GM18861 (cell line): ENCODE measurements at regions not wholly inside any gene's neighbourhood (a gene's known extent, or its start where the extent isn't known, plus 50 kb on each side); places are given as distances from the start of the nearest gene placed in this dataset.

Experiments used
- ATAC-seq: cut with Tn5 transposase; IDR thresholded peaks from one replicate; pipeline ENCODE4 v1.9.1; 2021; ENCODE audit not compliant: unreplicated experiment

DNA sequence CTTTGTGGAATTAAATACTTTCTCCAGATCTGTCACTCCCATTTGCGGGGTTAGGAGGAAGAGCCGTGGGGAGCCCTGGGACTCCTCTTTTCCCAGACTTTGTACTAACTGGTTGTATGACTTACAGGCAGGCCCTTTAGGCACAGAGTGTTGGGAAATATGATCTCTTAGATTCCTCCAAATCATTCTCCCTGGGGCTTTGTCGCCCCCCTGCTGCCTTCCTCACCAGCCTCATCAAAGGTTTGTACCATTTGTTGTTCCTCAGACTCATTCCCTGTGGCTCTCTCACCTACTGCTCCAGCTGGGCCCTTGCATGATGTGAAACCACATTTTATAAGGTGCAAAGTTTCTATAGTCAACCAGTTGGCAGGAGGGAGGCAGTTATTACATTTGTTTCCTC, 56.4 kb downstream of the CRYGS start:
- no peak for ATAC-seq

DNA sequence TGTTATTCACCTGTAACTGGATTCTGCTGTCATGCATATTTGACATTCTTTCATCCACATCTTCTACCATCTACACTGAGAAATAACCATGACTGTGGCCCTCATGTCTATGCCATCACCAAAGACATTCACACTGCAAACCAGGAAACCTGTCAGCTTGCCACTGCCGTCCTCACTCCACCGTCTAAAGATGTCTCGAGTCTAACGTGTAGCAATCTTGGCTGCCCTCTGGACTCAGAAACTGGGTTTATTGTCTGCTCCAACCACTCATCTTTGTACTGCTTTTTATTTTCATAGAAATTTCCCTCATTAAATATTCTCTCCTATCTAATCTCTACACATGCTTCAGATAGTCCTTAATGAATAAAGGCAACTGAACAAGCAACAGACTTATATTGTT, 57.1 kb downstream of the CRYGS start:
- no peak for ATAC-seq

DNA sequence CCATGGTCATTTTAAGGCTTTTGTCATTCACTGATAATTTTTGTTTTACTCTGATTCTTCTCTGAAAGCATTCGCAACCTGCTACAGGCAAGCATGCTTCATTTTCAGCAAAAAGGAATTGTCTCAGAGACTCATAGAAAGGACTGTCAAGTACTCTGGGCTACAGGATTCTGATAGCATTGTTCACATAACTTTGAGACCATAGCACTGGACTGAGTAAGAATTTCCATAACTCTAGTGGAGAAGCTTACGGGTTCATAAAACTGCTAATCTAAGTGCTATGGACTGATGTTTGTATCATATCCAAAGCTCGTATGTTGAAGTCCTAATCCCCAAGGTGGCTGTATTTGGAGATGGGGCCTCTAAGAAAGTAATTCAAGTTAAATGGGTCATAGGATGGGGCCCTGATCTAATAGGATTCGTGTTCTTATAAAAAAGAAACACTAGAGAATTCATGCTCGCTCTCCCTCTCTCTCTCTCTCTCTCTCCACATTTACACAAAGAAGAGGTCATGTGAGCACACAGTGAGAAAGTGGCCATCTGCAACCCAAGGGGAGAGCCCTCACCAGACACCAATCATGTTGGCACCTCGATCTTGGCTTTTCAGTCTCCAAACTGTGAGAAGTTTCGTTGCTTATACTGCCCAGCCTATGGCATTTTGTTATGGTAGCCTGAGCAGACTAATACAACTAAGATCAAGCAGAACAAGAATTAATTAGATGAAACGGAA, 60.4 kb downstream of the CRYGS start:
- ATAC-seq, result no peak

DNA sequence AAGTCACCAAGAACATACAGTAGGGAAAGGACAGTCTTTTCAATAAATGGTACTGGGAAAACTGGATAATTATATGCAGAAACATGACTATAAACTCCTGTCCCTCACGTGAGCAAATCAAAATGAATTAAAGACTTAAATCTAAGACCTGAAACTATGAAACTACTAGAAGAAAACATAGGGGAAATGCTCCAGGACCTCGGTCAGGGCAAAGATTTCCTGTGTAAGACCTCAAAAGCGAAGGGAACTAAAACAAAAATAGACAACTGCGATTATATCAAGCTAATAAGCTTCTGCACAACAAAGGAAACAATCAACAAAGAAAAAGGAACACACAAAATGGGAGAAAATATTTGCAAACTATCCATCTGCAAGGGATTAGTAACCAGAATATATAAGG, 62.7 kb downstream of the CRYGS start:
- no peak for ATAC-seq

DNA sequence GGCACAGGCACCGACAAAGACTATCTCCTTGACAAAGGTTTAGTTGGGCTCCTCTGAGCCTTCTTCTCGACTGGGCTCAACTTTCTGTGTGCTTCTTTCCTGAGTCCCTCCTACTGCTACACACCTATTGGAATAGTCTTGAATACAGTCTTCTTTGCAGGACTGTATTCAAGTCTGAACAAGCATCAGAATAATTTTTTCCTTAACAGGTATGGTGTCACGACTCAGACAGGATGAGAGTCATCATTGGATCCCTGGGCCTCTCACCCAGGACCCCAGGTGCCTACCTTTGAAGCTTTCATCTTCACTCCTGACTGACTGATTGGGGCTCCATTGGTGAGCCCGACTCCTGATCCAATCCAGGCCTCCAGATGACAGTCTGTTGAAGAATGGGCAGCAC, 66.3 kb downstream of the CRYGS start:
- ATAC-seq, result no peak

DNA sequence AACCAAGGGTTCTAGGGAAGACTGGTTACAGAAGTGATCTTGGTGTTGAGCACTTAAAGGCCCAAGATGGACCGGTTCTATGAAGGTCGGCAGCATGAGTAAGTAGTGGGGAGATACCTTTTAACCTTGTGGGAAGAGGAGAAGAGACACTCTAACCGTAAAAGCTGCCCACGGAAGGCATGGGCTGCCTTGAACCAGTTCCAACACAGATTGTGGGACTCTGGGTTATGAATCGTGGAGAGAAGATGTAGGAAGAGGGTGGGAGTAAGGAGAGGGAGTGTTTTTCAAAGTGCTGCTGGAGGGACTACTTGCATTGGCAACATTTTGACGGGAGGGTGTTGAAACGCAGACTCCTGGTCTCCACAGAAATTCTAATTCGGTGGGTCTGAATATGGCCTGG, 67.1 kb downstream of the CRYGS start:
- ATAC-seq, result no peak

DNA sequence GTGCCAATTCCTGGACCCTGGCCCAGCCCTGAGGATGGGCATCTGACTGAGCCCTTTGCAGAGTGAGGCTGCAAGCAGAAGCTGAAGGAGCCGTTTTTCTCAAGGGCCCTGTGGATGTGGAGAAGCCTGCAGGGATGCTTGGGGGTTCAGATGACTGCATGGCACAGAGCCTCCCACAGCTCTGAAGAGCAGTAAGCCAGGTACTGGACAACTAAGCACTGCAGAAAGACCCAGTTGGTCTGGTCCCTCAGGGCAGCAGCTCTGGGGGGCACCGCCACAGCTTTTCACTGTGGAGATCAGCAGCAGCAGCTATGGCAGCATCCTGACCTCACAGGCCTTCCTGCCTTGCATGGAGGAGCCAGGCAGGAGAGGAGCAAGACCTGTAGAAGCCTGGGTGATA, 67.6 kb downstream of the CRYGS start:
- ATAC-seq, result no peak

DNA sequence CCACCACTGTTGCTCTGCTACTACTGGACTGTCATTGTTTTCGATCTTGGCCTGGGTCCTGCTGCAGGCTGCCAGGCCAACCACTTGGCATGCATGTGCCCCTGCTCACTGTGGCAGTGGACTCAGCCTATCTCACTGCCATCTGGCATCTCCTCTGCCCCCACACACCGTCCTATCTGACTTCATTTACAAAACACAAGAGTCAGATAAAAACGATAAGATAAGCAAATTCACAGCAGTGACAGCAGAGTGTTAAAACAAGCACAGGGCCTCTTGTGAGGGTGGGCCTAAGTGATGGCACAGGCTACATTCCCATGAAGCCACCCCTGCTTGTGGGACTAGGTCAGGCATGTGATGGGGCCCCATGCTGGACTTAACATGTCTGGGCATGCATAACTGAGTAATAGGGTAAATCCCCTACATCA, 68.1 kb downstream of the CRYGS start:
- no peak for ATAC-seq

DNA sequence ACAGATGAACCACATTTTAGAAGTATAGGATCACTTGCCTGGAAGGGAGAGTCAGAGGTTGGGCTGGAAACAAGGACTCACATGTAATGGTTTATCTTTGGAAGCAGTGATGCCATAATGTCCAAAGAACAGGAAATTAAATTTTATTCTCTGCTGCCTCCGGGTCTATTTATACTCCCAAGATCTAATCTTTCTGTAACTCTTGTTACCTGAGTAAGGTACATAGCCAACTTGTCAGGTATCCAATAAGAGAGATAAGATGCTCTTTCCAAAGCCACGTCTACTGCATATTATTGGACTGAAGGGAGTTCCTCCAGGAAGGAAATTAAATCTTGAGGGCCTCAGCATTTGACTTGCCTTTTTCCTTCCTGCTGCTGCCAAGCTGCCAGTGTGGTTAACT, 71.0 kb downstream of the CRYGS start:
- no peak for ATAC-seq

DNA sequence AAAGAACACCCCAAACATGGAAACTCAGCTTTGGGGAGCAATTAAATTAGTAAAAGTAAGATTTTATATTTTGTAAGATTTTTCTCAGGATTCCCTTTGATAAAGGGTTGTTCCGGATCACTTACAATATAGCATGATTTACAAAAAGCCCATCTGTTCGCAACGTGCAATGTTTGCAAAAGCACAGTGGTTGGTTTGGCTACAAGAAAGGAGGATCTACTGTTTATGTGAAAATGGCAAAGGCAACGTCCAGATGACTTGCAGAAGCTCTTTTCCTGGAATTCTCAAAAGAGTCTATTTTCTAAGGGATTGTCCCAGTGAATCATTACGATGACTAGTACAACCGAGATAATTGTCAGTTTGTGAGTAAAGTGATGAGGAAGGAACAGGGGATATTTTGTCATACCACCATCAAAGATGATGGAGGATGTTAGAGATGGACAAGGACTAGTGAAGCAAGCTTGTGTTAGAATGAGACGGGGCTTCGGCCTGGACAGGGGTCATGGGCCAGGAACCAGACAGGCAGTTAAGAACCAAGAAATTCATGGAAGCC, 71.6 kb downstream of the CRYGS start:
- ATAC-seq, result no peak

DNA sequence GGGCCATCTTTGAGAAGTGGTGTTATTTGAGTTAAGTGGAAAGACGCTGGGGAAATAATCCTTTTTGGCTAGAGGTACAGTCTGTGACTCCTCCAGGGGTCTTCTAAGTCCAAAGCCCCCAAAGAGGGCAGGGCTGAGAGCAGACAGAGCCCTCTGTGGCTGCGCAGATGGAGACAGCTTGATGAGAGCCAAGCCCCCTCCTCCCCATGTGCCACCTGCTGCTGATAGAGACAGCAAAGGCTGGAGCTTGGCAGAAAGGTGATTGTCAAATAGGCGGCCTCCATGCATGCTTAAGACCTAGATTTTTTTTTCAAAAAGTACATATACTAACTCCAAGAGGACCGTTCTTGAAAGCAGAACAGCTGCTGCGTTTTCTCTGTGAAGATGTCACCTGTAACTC, 72.4 kb downstream of the CRYGS start:
- ATAC-seq, result no peak

DNA sequence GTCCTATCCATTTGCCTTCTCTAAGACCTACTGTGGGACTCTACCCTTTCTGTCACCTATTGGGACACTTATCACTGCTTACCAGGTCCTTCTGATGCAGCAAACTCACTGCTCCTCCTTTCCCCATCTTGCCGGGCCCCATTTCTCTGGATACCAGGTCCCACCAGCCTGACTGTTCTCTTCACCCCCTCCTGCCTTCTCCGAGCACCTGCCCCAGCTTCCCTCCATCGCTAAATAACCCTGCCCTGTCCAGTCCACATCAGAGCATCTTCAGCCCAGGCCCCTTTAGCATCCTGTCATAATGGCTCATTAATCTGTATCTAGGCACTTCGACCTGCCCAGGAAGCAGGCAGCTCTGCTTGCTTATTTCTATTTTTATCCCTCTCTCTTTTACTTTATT, 74.7 kb downstream of the CRYGS start:
- ATAC-seq, result no peak

DNA sequence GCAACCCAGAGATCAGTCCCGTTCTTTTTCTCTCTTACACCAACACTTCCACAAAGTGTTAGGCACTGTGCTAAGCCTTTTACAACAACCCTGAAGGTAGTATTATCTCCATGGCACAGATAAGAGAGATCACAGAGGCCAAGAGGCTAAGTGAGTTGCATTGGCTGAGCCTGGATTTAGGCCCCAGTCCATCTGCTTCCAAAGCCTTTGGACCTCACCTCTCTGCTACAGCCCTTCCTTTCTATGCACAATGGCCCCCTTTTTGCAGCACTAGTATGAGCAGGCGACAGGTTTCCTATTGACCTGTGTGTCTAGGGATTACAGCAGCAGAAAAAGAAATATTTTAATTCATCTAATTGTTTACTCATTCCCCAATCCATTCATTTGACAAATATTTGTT, 76.2 kb downstream of the CRYGS start:
- ATAC-seq, result no peak

DNA sequence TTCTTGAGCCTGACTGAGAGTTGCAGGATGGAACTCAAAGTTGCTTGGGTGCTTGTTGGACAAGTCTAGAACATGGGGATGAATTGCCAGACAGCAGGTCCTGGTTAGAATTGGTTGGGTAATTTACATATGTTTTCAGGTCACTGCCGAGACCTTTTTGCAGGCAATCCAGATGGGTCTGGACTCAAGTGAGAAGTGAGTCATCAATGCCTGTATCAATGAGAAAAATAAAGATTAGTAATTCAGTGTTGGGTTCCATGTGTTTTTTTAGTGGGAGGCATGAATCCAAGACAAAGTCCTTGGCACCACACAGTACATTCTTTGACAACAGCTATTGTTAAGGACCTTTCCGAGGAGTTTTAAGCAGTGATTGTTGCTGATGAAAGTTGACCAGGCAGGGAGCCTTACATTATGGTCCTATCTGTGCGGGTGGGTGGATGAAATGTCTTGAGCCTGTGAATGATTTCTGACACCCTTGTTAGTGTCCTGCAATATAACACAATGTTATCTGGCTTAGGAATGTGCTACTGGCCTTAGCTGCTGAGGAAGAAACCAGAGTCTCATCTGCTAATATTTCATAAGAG, 77.7 kb downstream of the CRYGS start:
- no peak for ATAC-seq

DNA sequence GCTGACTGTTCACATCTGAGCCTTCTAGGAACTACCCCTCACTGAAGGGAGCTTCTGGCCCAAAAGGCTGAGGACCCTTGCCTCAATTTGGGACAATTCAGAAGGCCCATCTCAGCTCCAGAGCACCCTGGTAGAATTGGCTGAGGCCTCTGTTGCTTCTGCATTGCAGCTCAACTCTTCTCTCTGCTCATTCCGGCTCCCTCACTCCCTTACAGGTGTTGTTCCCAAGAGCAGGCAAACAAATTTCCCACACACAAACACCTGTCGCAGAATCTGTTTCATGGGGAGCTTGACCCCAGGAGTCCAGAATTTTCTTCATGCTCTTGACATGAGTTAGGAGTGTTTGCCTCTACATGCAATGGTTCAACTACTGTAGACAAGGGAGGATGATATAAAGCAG, 78.7 kb downstream of the CRYGS start:
- ATAC-seq, result no peak

DNA sequence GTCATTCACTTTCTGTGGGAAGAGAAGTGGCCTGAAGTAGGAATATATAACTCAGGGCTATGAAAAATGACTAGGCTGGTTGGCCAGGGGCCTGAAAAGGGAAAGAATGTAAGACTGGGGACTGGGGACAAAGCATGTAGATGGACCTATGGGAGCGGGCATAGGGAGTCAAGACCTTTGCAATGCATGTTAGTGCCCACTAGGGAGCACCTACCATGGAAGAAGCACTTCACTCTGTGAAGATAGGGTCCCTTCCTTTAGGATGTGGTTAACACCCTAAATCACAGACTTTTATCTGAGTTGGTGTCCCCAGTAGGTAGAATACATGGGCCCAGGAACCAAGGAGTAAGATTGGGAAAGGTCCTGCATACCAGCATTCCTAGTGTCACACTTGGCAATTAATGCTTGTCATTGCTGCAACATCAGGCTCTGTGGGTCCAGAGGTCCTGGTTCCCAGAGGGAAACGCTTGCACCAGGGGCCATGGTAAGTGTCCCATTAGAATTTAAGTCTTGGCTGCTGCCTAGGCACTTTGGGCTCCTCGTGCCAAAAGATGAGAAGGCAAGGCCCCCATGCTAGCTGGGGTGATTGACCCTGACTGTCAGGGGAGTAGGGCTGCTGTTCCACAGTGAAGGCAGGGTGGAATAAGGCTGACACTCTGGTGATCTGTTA, 79.6 kb downstream of the CRYGS start:
- no peak for ATAC-seq

DNA sequence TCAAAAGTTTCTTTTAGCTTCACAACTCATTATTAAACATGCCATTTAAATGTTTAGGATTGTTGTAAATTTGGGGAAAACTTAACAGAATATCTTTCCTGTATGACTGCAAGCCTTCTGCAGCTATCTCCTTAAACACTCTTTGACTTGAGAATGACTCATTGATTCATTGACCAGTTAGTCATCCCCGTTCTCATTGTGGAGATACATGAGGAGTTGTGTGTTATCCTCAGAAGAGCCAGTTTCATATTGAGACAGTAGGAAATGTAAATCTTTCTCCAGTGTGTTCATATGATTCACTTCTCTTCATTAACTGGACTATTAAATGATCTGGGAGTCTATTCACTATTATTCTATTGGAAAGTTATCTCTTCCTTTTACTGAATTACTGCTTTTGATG, 83.0 kb downstream of the CRYGS start:
- no peak for ATAC-seq

DNA sequence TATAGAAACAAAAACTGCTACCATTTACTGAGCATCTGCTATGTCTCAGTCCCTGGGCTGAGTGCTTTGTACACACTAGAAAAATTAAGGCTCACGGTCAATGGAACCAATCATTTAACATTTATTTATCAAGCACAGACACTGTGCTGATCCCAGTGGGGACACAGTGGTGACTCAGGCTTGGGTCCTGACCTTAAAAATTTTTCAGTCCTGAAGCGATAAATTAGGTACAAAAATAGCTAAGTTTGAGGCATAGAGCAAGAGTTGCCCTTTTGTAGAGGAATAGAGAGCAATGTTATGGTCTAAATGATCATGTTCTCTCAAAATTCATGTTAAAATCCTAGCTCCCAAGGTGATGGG, 85.1 kb downstream of the CRYGS start:
- ATAC-seq, result no peak

DNA sequence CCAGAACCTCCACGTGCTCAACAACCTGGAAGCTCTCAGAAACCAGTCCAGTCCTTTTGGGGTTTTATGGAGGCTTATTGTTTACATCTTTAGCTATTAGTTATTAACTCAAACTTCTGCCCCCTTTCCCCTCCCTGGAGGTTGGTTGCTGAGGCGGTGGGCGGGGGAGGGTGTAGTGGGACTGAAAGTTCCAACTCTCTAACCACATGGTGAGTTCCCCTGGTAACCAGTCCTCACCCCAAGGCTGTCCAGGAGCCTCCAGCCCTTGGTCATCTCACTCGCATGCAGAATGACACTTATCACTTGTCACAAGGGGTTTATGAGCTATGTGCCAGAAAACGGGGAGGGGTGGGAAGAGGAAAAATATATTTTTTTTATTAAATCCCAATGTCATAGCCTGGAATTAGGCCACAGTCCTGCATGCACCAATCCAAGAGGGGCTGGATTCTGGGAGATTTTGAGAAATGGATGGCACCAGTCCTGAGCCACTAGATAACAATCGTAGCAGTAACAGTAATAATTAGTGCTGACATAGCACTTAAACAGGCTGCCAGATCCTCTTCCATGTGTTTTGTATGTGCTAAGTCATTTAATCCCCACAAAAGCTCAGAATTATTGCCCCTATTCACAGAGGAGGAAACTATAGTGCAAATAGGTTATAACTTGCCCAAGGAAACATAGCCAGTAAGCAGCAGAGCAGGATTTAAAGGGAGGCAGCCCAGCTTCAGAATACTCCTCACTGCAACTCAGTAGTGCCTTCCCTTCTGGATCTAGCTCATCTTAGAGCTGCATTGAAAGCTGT, 85.7 kb downstream of the CRYGS start:
- ATAC-seq, result no peak

DNA sequence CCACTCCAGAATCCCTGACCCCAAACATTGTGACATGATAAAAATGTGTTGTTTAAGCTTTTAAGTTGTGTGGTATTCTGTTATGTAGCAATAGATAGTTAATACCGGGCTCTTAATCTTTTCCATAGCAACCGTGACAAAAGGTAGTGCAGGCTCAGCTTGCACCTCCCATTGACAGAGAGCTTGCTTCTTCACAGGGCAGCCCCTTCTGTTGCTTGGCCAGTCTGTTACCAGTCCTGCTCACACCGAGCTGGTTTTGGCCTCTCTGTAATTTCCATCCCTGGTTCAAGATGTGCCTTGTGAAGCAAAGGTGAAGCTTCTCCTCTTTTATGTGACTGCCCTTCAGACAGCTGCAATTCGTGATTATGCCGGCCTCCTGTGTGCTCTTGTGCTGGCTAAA, 86.9 kb downstream of the CRYGS start:
- no peak for ATAC-seq

DNA sequence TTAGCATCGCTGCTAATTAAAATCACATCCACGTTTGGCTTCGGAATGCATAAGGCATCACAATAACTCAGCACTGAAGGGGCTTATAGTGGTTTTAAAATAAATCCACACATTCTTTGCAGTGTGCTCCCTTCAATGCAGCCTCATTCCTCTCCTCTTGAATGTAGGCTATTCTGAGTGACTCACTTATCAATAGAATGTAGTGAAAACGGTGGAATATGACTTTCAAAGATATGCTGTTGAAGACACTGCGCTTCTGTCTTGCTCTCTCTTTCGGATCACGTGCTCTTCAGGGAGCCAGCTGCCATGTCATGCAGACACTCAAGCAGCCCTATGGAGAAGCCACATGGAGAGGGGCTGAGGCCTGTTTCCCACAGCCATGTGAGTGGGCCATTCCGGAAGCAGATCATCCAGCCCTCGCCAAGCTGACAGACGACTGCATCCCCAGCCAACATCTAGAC, 87.4 kb downstream of the CRYGS start:
- ATAC-seq, result no peak
